Vagina (tissue), 2 donors: ENCODE measurements at regions not wholly inside any gene's neighbourhood (a gene's known extent, or its start where the extent isn't known, plus 50 kb on each side); places are given as distances from the start of the nearest gene placed in this dataset.

ENCODE experiments used
- DNase-seq, 2 donors: peaks; one replicate each; pipeline ENCODE4 v3.0.0-alpha.2; 2017; ENCODE audit errors: extremely low spot score in 2 of 2
- H3K27ac ChIP-seq: fragments of 200-600 bp; sonication (generic); one replicate; pipeline ENCODE4 v1.5.1; 2019
- H3K27me3 ChIP-seq: fragments of 200-600 bp; sonication (generic); one replicate; pipeline ENCODE4 v1.5.1; 2019
- H3K36me3 ChIP-seq, 2 donors: fragments of 200-600 bp; sonication (generic); one replicate each; pipeline ENCODE4 v1.5.1; 2017 to 2019
- H3K4me1 ChIP-seq: fragments of 200-600 bp; sonication (generic); one replicate; pipeline ENCODE4 v1.5.1; 2019
- H3K4me3 ChIP-seq, 2 donors: fragments of 200-600 bp; sonication (generic); 1 replicate in 1 of 2; 2 replicates in 1 of 2; pipeline ENCODE4 v1.5.1; 2016 to 2019
- H3K9me3 ChIP-seq: fragments of 200-600 bp; sonication (generic); one replicate; pipeline ENCODE4 v1.5.1; 2019
- CTCF ChIP-seq, 3 experiments: fragments of 450-650 bp in 2 of 3; fragments of 200-600 bp in 1 of 3; sonication (generic) in 1 of 3; IDR thresholded peaks; one replicate each; pipeline ENCODE4 v1.5.1; 2017 to 2019; ENCODE audit warnings: antibody characterized with exemption in 3 of 3, mild to moderate bottlenecking in 2 of 3, moderate library complexity in 2 of 3
- POLR2A ChIP-seq, 2 donors: fragments of 450-650 bp; IDR thresholded peaks; one replicate each; pipeline ENCODE4 v1.6.1; 2017; ENCODE audit warnings: antibody characterized with exemption in 2 of 2, mild to moderate bottlenecking in 2 of 2, moderate library complexity in 2 of 2
- POLR2AphosphoS5 ChIP-seq, 2 donors: sonication (generic); formaldehyde crosslinking; IDR thresholded peaks; one replicate each; pipeline ENCODE4 v1.9.0; 2017; ENCODE audit warnings: antibody characterized with exemption in 2 of 2, mild to moderate bottlenecking in 2 of 2, low read depth in 1 of 2; ENCODE audit not compliant: insufficient read depth in 1 of 2
- intact Hi-C: fragments of 100-400 bp; cut with DNase I; formaldehyde crosslinking; loops from one replicate; pipeline ENCODE4 v1.15.1; 2023

DNA sequence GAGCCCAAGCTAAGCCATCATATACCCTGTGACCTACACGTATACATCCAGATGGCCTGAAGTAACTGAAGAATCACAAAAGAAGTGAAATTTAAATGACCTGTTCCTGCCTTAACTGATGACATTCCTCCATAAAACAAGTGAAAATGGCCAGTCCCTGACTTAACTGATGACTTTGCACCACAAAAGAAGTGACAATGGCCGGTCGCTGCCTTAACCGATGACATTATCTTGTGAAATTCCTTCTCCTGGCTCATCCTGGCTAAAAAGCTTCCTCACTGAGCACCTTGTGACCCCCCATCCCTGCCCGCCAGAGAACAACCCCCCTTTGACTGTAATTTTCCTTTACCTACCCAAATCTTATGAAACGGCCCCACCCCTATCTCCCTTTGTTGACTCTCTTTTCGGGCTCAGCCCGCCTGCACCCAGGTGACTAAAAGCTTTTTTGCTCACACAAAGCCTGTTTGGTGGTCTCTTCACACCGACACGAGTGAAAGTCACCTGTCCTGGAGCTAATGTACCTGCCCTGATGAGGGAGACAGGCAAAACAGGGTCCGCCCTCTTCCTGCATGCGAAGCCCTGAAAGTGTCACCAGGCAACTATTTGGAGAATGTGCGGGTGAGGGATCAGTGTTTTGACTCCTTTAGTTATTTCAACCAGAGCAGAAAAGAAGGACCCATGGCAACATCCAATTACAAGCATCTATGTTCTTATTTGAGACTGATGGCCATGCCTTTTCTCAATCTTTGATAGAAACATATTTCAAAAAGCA, 266.1 kb downstream of the SMARCA2 start:
- TF ChIP-seq POLR2A (IDR thresholded peaks at IDR 0.05) (no peak), CTCF (IDR thresholded peaks at IDR 0.05) (no peak), POLR2AphosphoS5 (IDR thresholded peaks at IDR 0.05; ENCODE audit: insufficient read depth in 1 of 2, low read depth in 1 of 2) (no peak)
- H3K4me3 ChIP-seq = no peak overlapping the region

DNA sequence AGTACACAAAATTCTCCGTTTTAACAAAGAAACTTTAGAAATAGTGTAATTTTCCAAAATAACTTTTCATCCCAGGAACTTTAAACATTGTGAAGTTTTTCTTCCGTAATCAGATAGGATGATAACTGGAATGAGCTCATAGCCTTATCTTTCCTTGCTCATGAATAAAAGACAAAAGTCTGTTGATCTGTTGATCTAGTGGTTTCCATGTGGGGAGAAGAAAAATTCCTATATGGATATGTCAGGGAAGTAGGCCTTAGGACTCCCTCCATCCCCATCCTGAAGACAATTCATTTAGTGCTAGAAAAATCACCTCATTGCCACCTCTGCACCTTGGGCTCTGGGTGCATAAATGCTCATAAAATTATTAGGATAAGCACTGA, 266.6 kb downstream of the SMARCA2 start:
- H3K27ac ChIP-seq = no peak overlapping the region
- DNase-seq = no peak
- H3K4me3 ChIP-seq = no peak overlapping the region
- no peaks in the 10 kb centered on the region for H3K9me3 ChIP-seq
- no peaks in the 10 kb centered on the region for H3K36me3 ChIP-seq
- intact Hi-C loops = no loop called here
- no peaks in the 10 kb centered on the region for H3K27me3 ChIP-seq
- H3K4me1 ChIP-seq = no peaks in the 10 kb centered on the region
- TF ChIP-seq POLR2A (IDR thresholded peaks at IDR 0.05) = no peak
- TF ChIP-seq CTCF (IDR thresholded peaks at IDR 0.05) = no peak
- no peak for TF ChIP-seq POLR2AphosphoS5 (IDR thresholded peaks at IDR 0.05; ENCODE audit: insufficient read depth in 1 of 2, low read depth in 1 of 2)

More for the DNA sequence above, 266.1 kb downstream of the SMARCA2 start:
- no peak overlapping the region for H3K27ac ChIP-seq
- no peaks in the 10 kb centered on the region for H3K27me3 ChIP-seq
- H3K36me3 ChIP-seq = no peaks in the 10 kb centered on the region
- no peaks in the 10 kb centered on the region for H3K9me3 ChIP-seq
- DNase-seq = no peak
- H3K4me1 ChIP-seq = no peaks in the 10 kb centered on the region
- intact Hi-C loops = no loop called here

- Histone ChIP-seq H3K36me3 (no peaks in the 10 kb centered on the region), H3K4me1 (no peaks in the 10 kb centered on the region), H3K4me3 (no peak overlapping the region), H3K27me3 (no peaks in the 10 kb centered on the region), H3K9me3 (no peaks in the 10 kb centered on the region), H3K27ac (no peak overlapping the region)
- DNase-seq = no peak
- intact Hi-C loops = no loop called here
- no peak for TF ChIP-seq POLR2A (IDR thresholded peaks at IDR 0.05)
Observed at GRCh38 chr9:2284770-2285169, 269.6 kb downstream of the SMARCA2 start.

DNA sequence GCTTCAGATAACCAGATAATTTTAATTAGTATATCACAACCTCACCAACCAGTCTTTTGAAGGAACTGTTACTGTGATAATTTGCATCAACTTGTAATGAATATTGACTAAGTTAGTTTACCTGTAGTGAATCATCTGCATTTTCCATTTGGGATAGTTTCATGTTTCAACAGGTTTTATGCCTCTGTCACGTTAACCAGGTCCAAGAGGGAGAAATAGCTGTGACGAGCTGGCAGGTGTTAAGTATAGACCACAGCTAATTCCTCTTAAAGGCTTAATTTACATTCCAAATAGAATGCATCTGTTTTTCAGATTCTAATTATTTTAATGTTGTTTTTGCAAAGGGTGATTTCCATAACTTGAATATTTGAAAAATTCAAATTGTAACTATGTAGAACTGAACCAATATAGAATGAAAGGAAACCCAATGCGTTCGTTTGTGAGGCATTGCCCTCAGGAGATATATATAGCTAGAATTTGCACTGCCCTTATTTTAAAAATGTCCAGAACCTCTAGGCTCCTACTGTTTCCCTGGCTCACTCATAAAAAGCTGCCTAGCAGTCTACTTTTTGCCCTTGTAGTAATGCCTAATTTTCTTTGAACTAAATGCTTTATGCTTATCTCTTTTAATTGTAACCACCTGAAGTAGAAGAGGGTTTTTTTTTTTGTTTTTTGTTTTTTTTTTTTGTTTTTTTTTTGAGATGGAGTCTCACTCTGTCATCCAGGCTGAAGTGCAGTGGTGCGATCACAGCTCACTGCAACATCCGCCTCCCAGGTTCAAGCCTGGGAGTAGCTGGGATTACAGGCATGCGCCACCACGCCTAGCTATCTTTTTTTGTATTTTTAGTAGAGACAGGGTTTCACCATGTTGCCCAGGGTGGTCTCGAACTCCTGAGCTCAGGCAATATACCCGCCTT, 270.5 kb downstream of the SMARCA2 start:
- TF ChIP-seq CTCF (IDR thresholded peaks at IDR 0.05) = no peak
- TF ChIP-seq POLR2AphosphoS5 (IDR thresholded peaks at IDR 0.05; ENCODE audit: insufficient read depth in 1 of 2, low read depth in 1 of 2) = peak in 1 of 2 donors; percentile 49
- H3K36me3 ChIP-seq = no peaks in the 10 kb centered on the region
- no peak for DNase-seq
- H3K9me3 ChIP-seq = no peaks in the 10 kb centered on the region
- H3K4me1 ChIP-seq = no peaks in the 10 kb centered on the region
- H3K27me3 ChIP-seq = no peaks in the 10 kb centered on the region
- H3K4me3 ChIP-seq = no peak overlapping the region
- intact Hi-C loops = no loop called here
- H3K27ac ChIP-seq = no peak overlapping the region

GRCh38 chr9:2286333-2286705, 271.2 kb downstream of the SMARCA2 start:
- Histone ChIP-seq H3K27ac (no peak overlapping the region), H3K36me3 (no peaks in the 10 kb centered on the region), H3K4me1 (no peaks in the 10 kb centered on the region), H3K27me3 (no peaks in the 10 kb centered on the region), H3K9me3 (no peaks in the 10 kb centered on the region), H3K4me3 (no peak overlapping the region)
- DNase-seq = no peak
- TF ChIP-seq POLR2AphosphoS5 (IDR thresholded peaks at IDR 0.05; ENCODE audit: insufficient read depth in 1 of 2, low read depth in 1 of 2) (no peak), CTCF (IDR thresholded peaks at IDR 0.05) (no peak), POLR2A (IDR thresholded peaks at IDR 0.05) (no peak)
- intact Hi-C loops = no loop called here
